ENCODE measurements at regions not wholly inside any gene's neighbourhood (a gene's known extent, or its start where the extent isn't known, plus 50 kb on each side); places are given as distances from the start of the nearest gene placed in this dataset.

- CTCF ChIA-PET: no interaction called here
Measured at GRCh38 chr2:5387406-5387805, 304.8 kb upstream of the SOX11 start.

GRCh38 chr2:5389740-5390139 lies 302.4 kb upstream of the SOX11 start:
- DNase-seq (ENCODE audit: low read depth in 1 of 2, low spot score in 1 of 2) (no peak), ATAC-seq (no peak), FAIRE-seq (no peak)
- ChIA-PET CTCF (no interaction called here), POLR2A (no interaction called here)
- Histone ChIP-seq H3K4me2 (no peak overlapping the region), H3K4me1 (no peaks in the 10 kb centered on the region), H3K9me3 (no peaks in the 10 kb centered on the region), H3K4me3 (no peak overlapping the region), H3K27ac (no peak overlapping the region)
- WGBS (ENCODE audit: missing lambda C conversion rate): 8% methylated on average over 5 of the region's 5 CpGs
- no peak for TF ChIP-seq PHF8 (IDR thresholded peaks at IDR 0.05; ENCODE audit: borderline replicate concordance, low read depth)
- TF ChIP-seq RFX5 (IDR thresholded peaks at IDR 0.05): no peak
- TF ChIP-seq CBX8 (IDR thresholded peaks at IDR 0.05): no peak
- no peak for TF ChIP-seq TFCP2L1 (CRISPR knock-in tag; IDR thresholded peaks at IDR 0.05)
- no peak for TF ChIP-seq HOXB13 (CRISPR knock-in tag; IDR thresholded peaks at IDR 0.05; ENCODE audit: low read depth)
- no peak for TF ChIP-seq POLR2AphosphoS2 (conservative IDR thresholded peaks at IDR 0.05; ENCODE audit: low read length)
- no peak for TF ChIP-seq ZC3H11A (IDR thresholded peaks at IDR 0.05)
- no peak for TF ChIP-seq CBX2 (IDR thresholded peaks at IDR 0.05; ENCODE audit: borderline replicate concordance, low read depth)
- TF ChIP-seq HOXA7 (CRISPR knock-in tag; IDR thresholded peaks at IDR 0.05): no peak
- TF ChIP-seq ZNF302 (CRISPR knock-in tag; IDR thresholded peaks at IDR 0.05): no peak

More at GRCh38 chr2:5387406-5387805, 304.8 kb upstream of the SOX11 start:
- ATAC-seq (no peak), DNase-seq (ENCODE audit: low read depth in 1 of 2, low spot score in 1 of 2) (no peak), FAIRE-seq (no peak)
- TF ChIP-seq ZC3H11A (IDR thresholded peaks at IDR 0.05) (no peak), HOXB13 (CRISPR knock-in tag; IDR thresholded peaks at IDR 0.05; ENCODE audit: low read depth) (no peak), KDM5A (IDR thresholded peaks at IDR 0.05) (no peak), BHLHE40 (IDR thresholded peaks at IDR 0.05; ENCODE audit: low read depth, low read length) (no peak), MAX (IDR thresholded peaks at IDR 0.05) (no peak), NFE2L2 (conservative IDR thresholded peaks at IDR 0.05; ENCODE audit: low read length) (no peak), ESRRA (IDR thresholded peaks at IDR 0.05; ENCODE audit: borderline replicate concordance, low read length) (no peak), EHF (CRISPR knock-in tag; IDR thresholded peaks at IDR 0.05) (no peak), PHF8 (IDR thresholded peaks at IDR 0.05; ENCODE audit: borderline replicate concordance, low read depth) (no peak), FOSL2 (IDR thresholded peaks at IDR 0.05) (no peak), FOSL2 (CRISPR knock-in tag; IDR thresholded peaks at IDR 0.05) (no peak), EP300 (IDR thresholded peaks at IDR 0.05) (no peak), ZSCAN20 (CRISPR knock-in tag; IDR thresholded peaks at IDR 0.05) (no peak), JUNB (IDR thresholded peaks at IDR 0.05) (no peak), PBX3 (IDR thresholded peaks at IDR 0.05) (no peak), CBX8 (IDR thresholded peaks at IDR 0.05) (no peak), RNF2 (IDR thresholded peaks at IDR 0.05; ENCODE audit: borderline replicate concordance, low read depth) (no peak)
- WGBS (ENCODE audit: missing lambda C conversion rate): 42% methylated on average over 2 of the region's 2 CpGs
- no peak overlapping the region for H3K27ac ChIP-seq
- no peak overlapping the region for H3K4me2 ChIP-seq
- H3K4me1 ChIP-seq: no peaks in the 10 kb centered on the region
- POLR2A ChIA-PET: no interaction called here
- no peak overlapping the region for H3K4me3 ChIP-seq
- no peaks in the 10 kb centered on the region for H3K9me3 ChIP-seq

GRCh38 chr2:5391362-5391761 lies 300.8 kb upstream of the SOX11 start:
- FAIRE-seq: no peak
- WGBS (ENCODE audit: missing lambda C conversion rate): 7% methylated on average over 5 of the region's 5 CpGs

More at GRCh38 chr2:5391362-5391761, 300.8 kb upstream of the SOX11 start:
- Histone ChIP-seq H3K27ac (no peak overlapping the region), H3K9me3 (no peaks in the 10 kb centered on the region), H3K4me3 (no peak overlapping the region), H3K4me1 (no peaks in the 10 kb centered on the region), H3K4me2 (no peak overlapping the region)
- CTCF ChIA-PET: no interaction called here
- no peak for TF ChIP-seq REST (IDR thresholded peaks at IDR 0.05)
- TF ChIP-seq NR3C1 (IDR thresholded peaks at IDR 0.05): no peak
- no peak for TF ChIP-seq ZNF302 (CRISPR knock-in tag; IDR thresholded peaks at IDR 0.05)
- TF ChIP-seq JUN (IDR thresholded peaks at IDR 0.05): no peak
- no peak for TF ChIP-seq HOXA7 (CRISPR knock-in tag; IDR thresholded peaks at IDR 0.05)
- no peak for TF ChIP-seq EHF (CRISPR knock-in tag; IDR thresholded peaks at IDR 0.05)
- no peak for TF ChIP-seq HMGXB4 (CRISPR knock-in tag; IDR thresholded peaks at IDR 0.05; ENCODE audit: borderline replicate concordance)
- TF ChIP-seq ESRRA (IDR thresholded peaks at IDR 0.05; ENCODE audit: borderline replicate concordance, low read length): no peak
- TF ChIP-seq HDAC2 (IDR thresholded peaks at IDR 0.05): no peak
- POLR2A ChIA-PET: no interaction called here
- ATAC-seq (no peak), DNase-seq (ENCODE audit: low read depth in 1 of 2, low spot score in 1 of 2) (no peak)
